ENCODE measurements at regions not wholly inside any gene's neighbourhood (a gene's known extent, or its start where the extent isn't known, plus 50 kb on each side); places are given as distances from the start of the nearest gene placed in this dataset.
"Not testable (repeated sequence)": the region's sequence is repeated elsewhere in the genome, so short reads cannot be mapped to it uniquely, and the experiment has no call there.

GRCh38 chrX:94041881-94042280 is 367.9 kb downstream of the FAM133A start:
- no peak for DNase-seq

- no peak for DNase-seq
Measured at GRCh38 chrX:94045724-94046123, 371.7 kb downstream of the FAM133A start.

- no peak for DNase-seq
Measured at GRCh38 chrX:94051926-94052325, 377.9 kb downstream of the FAM133A start.

- DNase-seq = no peak
Measured at GRCh38 chrX:94053575-94053974, 379.6 kb downstream of the FAM133A start.

GRCh38 chrX:94057385-94057784 is 383.4 kb downstream of the FAM133A start:
- no peak for DNase-seq

GRCh38 chrX:94058728-94059382 is 384.8 kb downstream of the FAM133A start:
- no peak for DNase-seq

GRCh38 chrX:94065091-94065490 is 391.1 kb downstream of the FAM133A start:
- no peak for DNase-seq

GRCh38 chrX:94089149-94089548 is 415.1 kb downstream of the FAM133A start:
- DNase-seq = no peak

GRCh38 chrX:94097868-94098267 is 423.9 kb downstream of the FAM133A start:
- DNase-seq = no peak

GRCh38 chrX:94107981-94108380 is 434.0 kb downstream of the FAM133A start:
- no peak for DNase-seq

GRCh38 chrX:94114362-94114761 is 440.4 kb downstream of the FAM133A start:
- no peak for DNase-seq

GRCh38 chrX:94121799-94122198 is 447.8 kb downstream of the FAM133A start:
- no peak for DNase-seq

- no peak for DNase-seq
Measured at GRCh38 chrX:94123062-94123461, 449.1 kb downstream of the FAM133A start.

GRCh38 chrX:94162971-94163370 is 489.0 kb downstream of the FAM133A start:
- no peak for DNase-seq

- no peak for DNase-seq
Measured at GRCh38 chrX:94178145-94178788, 504.3 kb downstream of the FAM133A start.

- DNase-seq = no peak
Measured at GRCh38 chrX:94204524-94204923, 530.5 kb downstream of the FAM133A start.

- DNase-seq = no peak
Measured at GRCh38 chrX:94216738-94217137, 542.7 kb downstream of the FAM133A start.

GRCh38 chrX:94252211-94252610 is 578.2 kb downstream of the FAM133A start:
- no peak for DNase-seq

GRCh38 chrX:94256396-94256795 is 582.4 kb downstream of the FAM133A start:
- DNase-seq = no peak

GRCh38 chrX:94265323-94265722 is 591.3 kb downstream of the FAM133A start:
- no peak for DNase-seq

GRCh38 chrX:94288325-94288724 is 614.3 kb downstream of the FAM133A start:
- no peak for DNase-seq

GRCh38 chrX:94288972-94289371 is 615.0 kb downstream of the FAM133A start:
- DNase-seq = no peak

GRCh38 chrX:94302446-94302845 is 628.4 kb downstream of the FAM133A start:
- DNase-seq = no peak

- DNase-seq = no peak
Measured at GRCh38 chrX:94329182-94329581, 655.2 kb downstream of the FAM133A start.

GRCh38 chrX:94341730-94342129 is 667.7 kb downstream of the FAM133A start:
- DNase-seq = not testable (repeated sequence)

All from NCI-H446 treated with DMSO at 0.1 percent for 48 hours (cell line).